C4-2B (cell line): ENCODE measurements at regions not wholly inside any gene's neighbourhood (a gene's known extent, or its start where the extent isn't known, plus 50 kb on each side); places are given as distances from the start of the nearest gene placed in this dataset.

Experiments used
- H3K27ac ChIP-seq: fragments of 450-650 bp; 2 replicates; pipeline ENCODE4 v1.5.1; 2017
- CTCF ChIP-seq: fragments of 450-650 bp; conservative IDR thresholded peaks from 2 replicates; pipeline ENCODE4 v1.5.1; 2017; ENCODE audit warnings: mild to moderate bottlenecking
- ZFX ChIP-seq: fragments of 450-650 bp; IDR thresholded peaks from 2 replicates; pipeline ENCODE4 v1.6.1; 2017

GRCh38 chr22:33202455-33202854 is 144.3 kb upstream of the SYN3 start:
- H3K27ac ChIP-seq = no peak overlapping the region
- no peak for TF ChIP-seq CTCF
- no peak for TF ChIP-seq ZFX

GRCh38 chr22:33194529-33195077 is 136.4 kb upstream of the SYN3 start:
- TF ChIP-seq CTCF (no peak), ZFX (no peak)
- H3K27ac ChIP-seq = no peak overlapping the region

GRCh38 chr22:33192156-33192555 is 134.0 kb upstream of the SYN3 start:
- TF ChIP-seq ZFX (no peak), CTCF (no peak)
- H3K27ac ChIP-seq = no peak overlapping the region

- TF ChIP-seq ZFX (no peak), CTCF (no peak)
These were observed 130.1 kb upstream of the SYN3 start for GRCh38 chr22:33188326-33188725.

GRCh38 chr22:33186816-33187215 is 128.6 kb upstream of the SYN3 start:
- no peak for TF ChIP-seq CTCF
- no peak for TF ChIP-seq ZFX
- no peak overlapping the region for H3K27ac ChIP-seq

More at GRCh38 chr22:33188326-33188725, 130.1 kb upstream of the SYN3 start:
- no peak overlapping the region for H3K27ac ChIP-seq

GRCh38 chr22:33180356-33180755 is 122.2 kb upstream of the SYN3 start:
- H3K27ac ChIP-seq = no peak overlapping the region
- TF ChIP-seq ZFX (no peak), CTCF (no peak)

GRCh38 chr22:33167998-33168790 is 110.0 kb upstream of the SYN3 start:
- TF ChIP-seq ZFX (no peak), CTCF (no peak)
- no peak overlapping the region for H3K27ac ChIP-seq
